ENCODE measurements at regions not wholly inside any gene's neighbourhood (a gene's known extent, or its start where the extent isn't known, plus 50 kb on each side); places are given as distances from the start of the nearest gene placed in this dataset.

DNA sequence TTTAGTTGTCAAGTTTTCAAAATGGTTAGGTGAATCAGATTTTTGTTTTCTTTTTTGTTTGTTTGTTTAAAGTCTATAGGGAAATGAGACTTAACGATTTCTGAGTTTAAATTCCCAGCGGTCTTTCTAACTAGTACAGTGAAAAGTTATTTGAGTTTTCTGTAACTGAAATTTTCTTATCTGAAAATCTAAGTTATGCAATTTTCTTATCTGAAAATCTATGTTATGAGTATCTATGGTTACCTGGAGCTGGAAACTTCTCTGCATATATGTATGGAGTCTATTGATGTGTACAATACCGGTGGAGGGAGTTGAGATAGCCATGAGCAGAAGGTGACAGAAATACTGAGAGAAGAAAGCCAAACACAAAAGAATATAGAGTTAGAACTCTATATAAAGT lies 102.6 kb downstream of the MANEA start:
- TF ChIP-seq, protein P1, sequence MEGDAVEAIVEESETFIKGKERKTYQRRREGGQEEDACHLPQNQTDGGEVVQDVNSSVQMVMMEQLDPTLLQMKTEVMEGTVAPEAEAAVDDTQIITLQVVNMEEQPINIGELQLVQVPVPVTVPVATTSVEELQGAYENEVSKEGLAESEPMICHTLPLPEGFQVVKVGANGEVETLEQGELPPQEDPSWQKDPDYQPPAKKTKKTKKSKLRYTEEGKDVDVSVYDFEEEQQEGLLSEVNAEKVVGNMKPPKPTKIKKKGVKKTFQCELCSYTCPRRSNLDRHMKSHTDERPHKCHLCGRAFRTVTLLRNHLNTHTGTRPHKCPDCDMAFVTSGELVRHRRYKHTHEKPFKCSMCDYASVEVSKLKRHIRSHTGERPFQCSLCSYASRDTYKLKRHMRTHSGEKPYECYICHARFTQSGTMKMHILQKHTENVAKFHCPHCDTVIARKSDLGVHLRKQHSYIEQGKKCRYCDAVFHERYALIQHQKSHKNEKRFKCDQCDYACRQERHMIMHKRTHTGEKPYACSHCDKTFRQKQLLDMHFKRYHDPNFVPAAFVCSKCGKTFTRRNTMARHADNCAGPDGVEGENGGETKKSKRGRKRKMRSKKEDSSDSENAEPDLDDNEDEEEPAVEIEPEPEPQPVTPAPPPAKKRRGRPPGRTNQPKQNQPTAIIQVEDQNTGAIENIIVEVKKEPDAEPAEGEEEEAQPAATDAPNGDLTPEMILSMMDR (IDR thresholded peaks at IDR 0.05) = no peak
- TF ChIP-seq POLR2A (IDR thresholded peaks at IDR 0.05; ENCODE audit: low read depth) = no peak
- no peak for TF ChIP-seq POLR2AphosphoS5 (IDR thresholded peaks at IDR 0.05)
- no peak for TF ChIP-seq EP300 (IDR thresholded peaks at IDR 0.05)
